GM18511 (cell line): ENCODE measurements at regions not wholly inside any gene's neighbourhood (a gene's known extent, or its start where the extent isn't known, plus 50 kb on each side); places are given as distances from the start of the nearest gene placed in this dataset.
"Not testable (repeated sequence)": the region's sequence is repeated elsewhere in the genome, so short reads cannot be mapped to it uniquely, and the experiment has no call there.

Source experiments
- ATAC-seq: cut with Tn5 transposase; IDR thresholded peaks from one replicate; pipeline ENCODE4 v1.9.1; 2021; ENCODE audit warnings: mild to moderate bottlenecking, moderate library complexity; ENCODE audit not compliant: unreplicated experiment

DNA sequence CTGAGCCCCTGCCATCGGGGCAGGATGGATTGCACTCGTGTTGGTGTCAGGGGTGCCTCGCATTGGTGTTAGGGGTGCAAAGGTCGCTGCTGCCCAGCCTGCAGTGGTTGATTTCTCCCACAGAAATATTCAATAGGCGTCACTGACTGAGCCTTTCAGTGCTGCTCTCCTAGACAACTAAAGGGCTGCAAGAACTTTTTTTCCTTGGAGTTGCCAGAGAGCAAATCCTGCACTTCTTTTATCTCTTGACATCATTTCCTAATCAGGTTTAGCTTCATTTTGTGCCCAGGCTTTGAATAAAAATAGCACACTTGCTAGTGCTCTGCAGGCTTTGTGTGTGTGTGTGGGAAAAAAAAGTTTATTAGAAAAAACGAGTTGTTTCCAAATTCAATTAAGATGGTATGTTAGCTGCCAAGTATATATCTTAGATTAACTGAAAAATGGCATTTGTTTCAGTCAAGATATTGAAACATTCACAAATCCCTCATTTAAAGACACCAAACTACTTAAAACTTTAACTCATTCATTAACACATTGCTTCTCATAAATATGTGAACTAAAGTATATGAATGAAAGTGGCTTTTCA is 125.6 kb downstream of the SOCS6 start:
- ATAC-seq = no peak

DNA sequence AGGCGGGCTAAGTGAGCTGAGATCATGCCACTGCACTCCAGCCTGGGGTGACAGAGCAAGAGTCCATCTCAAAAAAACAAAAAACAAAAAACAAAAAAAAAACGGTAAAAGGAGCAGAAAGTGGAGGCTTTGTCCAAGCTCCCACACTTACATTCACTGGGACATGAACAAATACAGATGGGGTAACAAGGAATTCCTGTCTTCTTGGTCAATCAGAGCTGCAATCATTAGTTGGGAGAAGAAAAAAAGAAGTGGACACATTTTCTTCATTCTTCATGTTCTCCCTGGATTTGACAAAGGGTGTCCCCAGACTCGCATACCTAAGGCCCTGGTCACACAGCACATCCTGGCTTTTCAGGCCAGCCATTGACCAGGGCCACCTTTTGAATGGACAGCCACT is 124.6 kb downstream of the SOCS6 start:
- no peak for ATAC-seq

DNA sequence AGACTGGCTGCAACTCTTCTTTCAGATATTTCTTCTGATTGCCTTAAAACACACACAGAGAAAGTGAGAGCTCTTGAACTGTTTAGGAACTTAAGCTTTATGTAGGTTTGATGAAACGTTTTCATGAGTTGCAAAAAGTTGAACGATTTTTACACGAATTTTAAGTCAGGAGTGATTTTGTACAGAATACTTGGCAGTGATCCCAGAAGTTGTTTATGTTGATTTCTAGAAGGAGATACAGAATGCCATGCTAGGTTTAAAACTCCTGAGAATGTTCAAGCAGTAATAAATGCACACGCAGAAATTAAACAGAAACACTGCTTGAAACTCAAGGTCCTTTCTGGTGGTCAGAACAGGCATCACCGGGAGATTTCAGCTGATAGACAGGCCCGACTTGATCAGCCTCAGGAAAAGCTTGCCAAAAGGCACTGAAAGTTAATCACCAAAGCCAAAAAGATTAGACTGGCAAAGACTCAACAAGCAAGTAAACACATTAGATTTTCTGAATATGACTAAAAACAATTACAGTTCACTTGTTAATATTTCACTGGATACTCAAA is 123.1 kb downstream of the SOCS6 start:
- no peak for ATAC-seq

DNA sequence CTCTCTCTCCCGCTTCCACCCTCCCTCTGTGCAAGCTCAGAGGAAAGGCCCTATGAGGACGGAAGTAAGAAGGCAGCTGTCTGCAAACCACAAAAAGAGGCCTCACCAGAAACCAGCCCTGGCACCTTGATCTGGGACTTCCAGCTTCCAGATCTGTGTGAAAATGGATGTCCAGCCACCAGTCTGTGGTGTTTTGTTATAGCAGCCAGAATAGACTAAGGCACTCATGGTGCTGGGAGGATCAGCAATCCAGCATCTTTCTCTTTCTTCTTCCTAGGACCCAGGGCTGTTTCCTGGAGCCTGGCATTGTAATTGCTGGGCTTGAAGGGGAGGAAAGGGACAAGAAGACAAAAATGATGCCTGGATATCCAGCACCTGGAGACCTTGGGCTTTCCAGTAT is 122.5 kb downstream of the SOCS6 start:
- no peak for ATAC-seq

DNA sequence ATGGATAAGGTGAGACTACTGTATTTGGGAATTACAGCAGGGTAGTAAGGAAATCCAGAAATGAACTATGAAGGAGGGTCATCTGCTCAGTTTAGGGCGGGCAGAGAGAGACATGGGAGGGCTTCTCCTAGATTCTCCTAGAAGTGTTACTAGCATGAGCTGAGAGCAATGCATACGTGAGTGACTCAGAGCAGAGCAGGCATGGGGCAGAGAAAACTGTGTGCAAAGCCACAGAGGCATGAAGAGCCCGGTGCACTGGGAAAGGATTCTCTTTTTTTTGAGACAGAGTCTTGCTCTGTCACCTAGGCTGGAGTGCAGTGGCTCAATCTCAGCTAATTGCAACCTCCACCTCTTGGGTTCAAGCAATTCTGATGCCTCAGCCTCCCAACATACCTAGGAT is 116.2 kb downstream of the SOCS6 start:
- ATAC-seq = no peak

DNA sequence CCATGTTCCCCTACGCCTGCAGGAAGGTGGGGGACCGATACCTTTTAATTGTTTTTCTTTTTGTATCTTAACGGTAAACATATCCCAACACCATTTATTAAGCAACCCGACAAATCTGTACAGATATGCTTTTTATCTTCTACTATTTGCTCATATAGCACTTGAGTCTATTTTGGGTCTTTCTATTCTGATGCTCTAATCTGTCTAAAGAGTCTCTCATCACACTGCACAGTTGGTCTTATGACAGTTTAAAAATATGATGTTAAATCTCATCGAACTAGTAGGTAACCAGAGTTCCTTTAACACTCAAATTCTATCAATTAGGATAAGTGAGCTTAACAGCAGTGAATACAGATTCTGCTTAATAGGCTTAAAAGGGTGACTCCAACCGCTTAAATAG is 111.6 kb downstream of the SOCS6 start:
- no peak for ATAC-seq

DNA sequence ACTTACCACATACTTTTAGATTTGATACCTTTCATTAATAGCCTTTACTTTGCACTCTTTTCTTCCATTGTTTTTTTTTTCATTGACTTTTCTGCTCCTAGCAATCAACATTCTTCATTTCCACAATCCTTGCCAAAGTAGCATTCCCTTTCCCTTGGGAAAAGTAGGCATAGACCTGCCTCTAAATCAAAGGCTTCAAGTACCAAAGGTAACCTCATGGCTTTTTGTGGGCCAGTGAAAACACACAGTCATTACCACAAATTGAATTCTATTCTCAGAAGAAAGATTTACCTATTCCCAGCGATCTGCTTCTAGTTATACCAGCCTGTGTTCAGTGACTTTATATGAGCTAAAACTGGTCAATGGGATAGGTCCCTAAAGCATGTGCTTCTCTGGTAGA is 109.2 kb downstream of the SOCS6 start:
- ATAC-seq = no peak

DNA sequence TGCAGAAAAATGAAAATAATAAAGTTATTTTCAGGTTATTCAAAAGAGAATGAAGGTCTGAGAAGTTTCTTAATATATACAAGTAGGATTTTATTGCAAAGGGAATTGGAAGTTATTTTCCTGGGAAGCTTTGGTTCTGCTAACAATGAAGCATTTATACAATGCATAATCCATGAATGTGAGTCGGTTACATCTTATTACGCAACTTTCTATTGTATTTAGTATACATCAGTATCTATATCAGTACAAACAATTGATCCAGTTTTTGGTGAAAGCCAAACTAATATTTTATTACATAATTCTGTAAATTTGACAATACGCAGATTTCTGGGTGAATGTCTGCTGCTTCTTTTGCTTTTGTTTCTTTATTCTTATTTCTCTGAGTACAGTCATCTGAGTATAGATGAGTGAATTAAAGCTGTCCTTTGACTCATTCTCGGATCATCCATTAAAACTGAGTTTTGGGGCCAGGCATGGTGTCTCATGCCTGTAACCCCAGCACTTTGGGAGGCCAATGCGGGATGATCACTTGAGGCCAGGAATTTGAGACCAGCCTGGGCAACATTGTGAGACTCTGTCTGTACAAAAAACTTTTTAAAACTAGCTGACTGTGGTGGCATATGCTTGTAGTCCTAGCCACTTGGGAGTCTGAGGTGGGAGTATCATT is 108.5 kb downstream of the SOCS6 start:
- ATAC-seq = no peak

DNA sequence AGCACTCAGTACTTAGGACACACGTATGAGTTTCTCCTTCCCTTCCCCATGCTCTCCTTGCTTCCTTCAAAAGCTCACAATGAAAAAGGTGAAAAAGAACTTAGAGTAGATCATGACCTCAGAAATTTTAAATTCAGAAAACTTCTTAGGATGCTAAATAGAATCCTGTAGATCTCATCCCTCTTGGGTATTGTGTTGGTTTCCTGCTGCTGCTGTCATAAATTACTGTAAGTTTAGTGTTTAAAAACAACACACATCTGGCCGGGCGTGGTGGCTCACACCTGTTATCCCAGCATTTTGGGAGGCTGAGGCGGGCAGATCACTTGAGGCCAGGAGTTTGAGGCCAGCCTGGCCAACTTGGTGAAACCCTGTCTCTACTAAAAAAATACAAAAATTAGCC is 106.9 kb downstream of the SOCS6 start:
- ATAC-seq = not testable (repeated sequence)

DNA sequence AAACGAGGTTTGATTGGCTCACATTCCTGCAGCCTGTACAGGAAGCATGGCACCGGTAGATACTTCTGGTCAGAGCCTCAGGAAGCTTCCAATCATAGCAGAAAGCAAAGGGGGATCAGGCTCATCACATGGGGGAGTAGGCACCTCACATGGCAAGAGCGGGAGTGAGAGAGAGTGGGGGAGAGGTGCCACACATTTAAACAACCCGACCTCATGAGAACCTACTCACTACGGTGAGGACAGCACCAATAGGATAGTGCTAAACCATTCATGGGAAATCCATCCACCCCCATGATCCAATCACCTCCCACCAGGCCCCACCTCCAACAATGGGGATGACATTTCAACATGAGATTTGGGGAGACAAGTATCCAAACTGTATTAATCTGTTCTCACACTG is 105.8 kb downstream of the SOCS6 start:
- no peak for ATAC-seq

DNA sequence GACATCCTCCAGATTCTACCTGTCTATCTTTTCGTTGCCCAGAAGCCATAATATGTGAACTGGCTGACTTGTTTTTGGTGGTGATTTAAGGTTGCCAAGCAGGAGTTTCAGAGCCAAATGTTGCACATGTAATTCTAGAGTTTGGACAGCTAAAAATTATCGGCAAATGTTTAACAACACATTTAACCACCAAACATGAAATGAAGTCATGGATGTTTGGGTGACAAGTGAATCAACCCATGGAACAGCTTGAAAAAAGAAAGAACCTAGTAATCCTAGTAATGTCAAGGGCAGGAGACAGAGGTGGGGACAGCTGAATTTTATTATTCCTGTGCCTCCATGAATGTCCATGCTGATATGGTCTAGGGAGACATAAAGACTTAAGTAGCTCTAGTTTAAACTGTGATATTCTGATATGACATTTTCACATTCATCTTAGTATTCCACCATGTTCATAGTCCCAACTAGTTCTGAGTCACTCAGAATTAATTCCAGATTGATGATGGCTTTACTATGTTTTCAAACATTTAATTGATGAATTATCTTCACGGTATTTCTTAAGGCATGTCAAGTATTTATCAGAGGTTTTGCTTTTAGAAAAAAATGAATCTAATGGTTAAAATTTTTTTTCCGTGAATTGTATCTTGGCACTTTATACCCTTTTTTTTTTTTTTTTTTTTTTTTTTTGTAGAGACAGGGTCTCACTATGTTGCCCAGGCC is 101.7 kb downstream of the SOCS6 start:
- ATAC-seq = no peak

DNA sequence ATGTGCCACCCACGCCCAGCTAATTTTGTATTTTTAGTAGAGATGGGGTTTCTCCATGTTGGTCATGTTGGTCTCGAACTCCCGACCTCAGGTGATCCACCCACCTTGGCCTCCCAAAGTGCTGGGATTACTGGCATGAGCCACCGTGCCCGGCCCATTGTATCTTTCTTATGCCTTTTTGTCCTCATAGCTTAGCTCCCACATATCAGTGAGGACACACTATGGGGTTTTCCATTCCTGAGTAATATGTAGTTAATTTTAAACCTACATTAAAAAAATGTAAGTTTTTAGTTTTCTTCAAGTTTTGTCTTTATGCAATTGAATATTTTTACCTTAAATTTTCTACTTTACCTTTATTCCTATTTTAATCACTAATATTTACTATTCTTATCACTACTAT is 100.2 kb downstream of the SOCS6 start:
- not testable (repeated sequence) for ATAC-seq

DNA sequence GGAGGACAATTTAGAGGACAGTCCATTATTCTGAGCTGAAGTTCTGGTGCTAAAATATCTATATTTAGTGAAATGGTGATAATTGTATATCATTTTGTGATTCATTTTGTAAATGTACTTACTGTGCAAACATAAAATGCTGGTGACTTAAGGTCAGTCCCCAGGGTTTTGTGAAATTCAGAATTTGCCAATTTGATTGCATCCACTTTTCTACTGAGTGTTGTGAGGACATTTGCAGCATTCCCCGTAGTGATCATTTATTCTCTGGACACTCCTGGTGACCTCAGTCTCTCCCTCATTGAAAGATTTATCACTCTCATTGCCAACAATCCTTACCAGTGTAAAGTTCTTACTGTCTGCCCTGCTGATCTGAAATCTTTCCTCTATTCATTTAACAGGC is 98.2 kb downstream of the SOCS6 start:
- no peak for ATAC-seq

DNA sequence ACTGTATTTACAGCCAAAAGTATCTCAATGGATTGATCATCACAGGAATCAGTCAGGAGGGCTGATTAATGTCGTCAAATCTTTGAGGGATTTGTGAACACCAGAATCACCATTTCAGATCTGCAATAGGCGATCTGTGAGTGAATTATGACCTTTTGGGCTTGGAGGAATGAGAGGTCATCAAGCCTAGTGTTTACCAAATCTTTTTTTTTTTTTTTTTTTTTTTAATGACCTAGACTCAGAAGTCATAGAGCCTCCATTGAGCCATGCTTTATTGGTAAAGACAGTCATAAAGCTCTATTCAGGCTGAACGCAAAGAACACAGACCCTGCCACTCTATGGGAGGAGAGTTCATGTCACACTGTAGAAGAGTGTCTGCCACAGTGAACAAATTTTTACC is 97.7 kb downstream of the SOCS6 start:
- no peak for ATAC-seq

DNA sequence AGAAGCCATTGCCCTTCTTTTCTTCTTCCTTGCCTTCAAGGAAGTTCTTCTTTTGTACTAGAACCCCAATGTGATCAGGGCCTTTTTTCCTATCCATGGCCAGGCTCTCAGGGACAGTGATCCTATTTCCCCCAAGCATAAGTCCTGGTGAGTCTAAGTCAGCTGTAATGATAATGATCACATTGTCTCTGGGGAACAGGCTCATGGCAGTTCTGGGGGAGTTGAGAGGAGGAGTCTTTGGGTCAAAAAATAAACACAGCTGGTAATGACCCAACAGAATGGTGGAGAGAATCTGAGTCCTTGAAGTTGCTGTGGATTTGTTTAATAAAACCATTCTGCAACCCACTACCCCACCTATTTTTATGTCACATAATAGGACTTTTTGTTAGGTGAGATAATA is 96.6 kb downstream of the SOCS6 start:
- no peak for ATAC-seq

DNA sequence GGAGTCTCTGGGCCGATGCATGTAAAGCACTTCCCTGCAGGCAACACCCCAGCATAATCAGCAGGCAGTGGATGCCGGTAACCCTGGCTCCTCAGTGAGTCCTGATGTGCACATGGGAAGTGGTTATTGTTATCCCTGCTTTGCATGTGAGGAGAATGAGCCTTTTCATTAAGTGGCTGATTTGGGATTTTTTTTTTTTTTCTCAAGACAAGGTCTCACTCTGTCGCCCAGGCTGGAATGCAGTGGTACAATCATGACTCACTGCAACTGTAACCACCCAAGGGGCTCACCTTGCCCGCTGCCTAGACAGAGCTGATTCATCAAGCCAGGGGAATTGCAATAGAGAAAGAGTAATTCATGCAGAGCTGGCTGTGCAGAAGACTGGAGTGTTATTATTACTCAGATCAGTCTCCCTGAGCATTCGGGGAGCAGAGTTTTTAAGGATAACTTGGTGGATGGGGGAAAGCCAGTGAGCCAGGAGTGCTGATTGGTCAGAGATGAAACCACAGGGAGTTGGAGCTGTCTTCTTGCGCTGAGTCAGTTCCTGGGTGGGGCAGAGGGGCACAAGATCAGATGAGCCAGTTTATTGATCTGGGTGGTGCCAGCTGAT is 95.4 kb downstream of the SOCS6 start:
- ATAC-seq = no peak

DNA sequence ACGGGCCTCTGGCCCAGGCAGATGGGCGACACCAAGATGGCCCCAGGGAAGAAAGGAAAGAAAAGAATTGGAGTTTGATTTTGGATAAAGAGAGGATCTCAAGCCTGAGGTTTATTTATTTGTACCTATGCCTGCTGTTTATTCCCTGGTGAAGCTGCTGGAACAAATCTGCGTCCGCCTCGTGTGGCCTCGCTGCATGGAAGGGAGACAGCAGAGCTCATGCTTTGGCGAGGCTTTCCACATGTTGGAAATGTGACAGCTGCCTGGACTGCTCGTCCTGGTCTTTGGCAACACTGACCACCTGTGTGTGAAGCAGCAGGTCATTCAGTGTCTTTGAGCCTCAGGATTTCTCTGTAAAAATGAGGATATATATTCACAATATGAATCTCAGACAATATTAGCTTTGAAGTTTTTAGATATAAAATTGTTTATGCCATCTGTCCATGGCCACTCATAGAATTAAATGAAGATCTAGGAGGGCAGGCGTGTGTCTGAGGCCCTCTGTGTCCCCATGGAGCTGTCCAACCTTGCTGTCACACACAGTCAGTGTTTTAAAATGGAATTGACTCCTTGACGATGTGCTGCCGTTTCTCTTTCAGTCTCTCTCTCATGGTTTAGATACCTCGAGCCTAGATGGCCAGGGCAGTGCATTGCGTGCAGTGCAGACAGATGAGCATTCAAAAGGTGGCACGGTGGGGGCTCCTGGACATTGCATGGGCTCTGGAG is 94.3 kb downstream of the SOCS6 start:
- ATAC-seq = no peak

DNA sequence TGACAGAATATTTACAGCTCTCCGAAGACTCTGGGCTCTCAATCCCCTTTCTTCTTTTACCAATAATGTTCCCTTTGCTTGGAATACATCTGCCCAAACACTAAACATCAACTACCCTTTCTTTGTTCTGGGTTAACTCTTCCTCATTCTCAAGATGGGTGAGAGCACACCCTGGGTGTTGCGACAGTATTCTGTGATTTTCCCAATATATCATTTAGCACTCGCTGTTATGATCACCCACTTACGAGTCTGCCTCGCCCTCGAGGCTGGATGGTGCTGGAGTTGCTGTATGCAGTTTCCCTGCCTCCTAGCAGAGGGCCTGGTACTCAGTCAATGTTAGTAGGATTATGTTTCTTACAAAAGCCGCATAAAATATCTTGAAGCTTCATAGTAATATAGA is 93.2 kb downstream of the SOCS6 start:
- ATAC-seq = no peak

DNA sequence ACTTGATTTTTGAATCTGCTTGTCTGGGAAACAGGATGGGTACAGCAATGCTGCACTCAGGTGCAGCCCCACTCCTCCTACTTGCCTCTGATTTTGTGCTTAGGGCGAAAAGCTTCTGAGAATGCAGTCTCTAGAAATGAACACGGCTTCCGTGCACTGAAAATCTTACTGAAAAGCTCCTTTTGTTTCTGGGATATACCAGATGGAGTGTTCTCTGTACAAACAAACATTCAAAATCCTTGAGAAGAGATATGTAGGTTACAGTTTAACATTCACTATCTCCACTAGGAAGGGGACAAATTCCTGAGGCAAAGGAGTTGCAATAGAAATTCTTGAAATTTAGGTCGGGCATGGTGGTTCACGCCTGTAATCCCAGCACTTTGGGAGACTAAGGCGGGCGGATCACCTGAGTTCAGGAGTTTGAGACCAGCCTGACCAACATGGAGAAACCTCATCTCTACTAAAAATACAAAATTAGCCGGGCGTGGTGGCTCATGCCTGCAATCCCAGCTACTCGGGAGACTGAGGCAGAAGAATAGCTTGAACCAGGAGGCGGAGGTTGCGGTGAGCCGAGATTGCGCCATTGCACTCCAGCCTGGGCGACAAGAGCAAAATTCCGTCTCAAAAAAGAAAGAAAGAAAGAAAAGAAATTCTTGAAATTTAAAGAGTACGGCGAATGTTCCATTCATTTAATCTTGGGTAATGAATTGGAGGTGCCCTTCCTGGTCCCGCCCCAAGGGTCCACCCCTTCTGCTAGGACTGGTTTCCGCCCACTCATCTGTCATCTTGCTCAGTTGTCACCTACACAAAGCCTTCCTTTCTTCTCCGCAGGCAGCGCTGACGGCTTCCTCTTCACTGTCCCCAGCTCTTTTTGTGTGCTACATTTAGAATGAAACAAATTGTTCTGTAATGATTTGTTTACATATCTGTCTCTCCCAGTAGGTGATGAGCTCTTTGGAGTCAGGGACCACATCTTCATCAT is 92.4 kb downstream of the SOCS6 start:
- ATAC-seq = no peak
